BE2C (cell line): ENCODE measurements at regions not wholly inside any gene's neighbourhood (a gene's known extent, or its start where the extent isn't known, plus 50 kb on each side); places are given as distances from the start of the nearest gene placed in this dataset.

Experiments
- DNase-seq: peaks from one replicate; pipeline ENCODE4 v3.0.0-alpha.2; 2020
- H3K27me3 ChIP-seq: fragments of 250-450 bp; sonication (Bioruptor Pico); 2 replicates; pipeline ENCODE4 v1.5.1; 2020; ENCODE audit warnings: mild to moderate bottlenecking
- H3K36me3 ChIP-seq: fragments of 250-450 bp; sonication (Bioruptor Pico); 2 replicates; pipeline ENCODE4 v1.5.1; 2020; ENCODE audit warnings: mild to moderate bottlenecking
- H3K4me1 ChIP-seq: fragments of 250-450 bp; sonication (Bioruptor Pico); 2 replicates; pipeline ENCODE4 v1.5.1; 2020
- H3K4me3 ChIP-seq: 2 replicates; pipeline ENCODE4 v1.5.1; 2011; ENCODE audit warnings: low read depth, low read length
- H3K9me3 ChIP-seq: fragments of 250-450 bp; sonication (Bioruptor Pico); 2 replicates; pipeline ENCODE4 v1.5.1; 2020
- CTCF ChIP-seq: IDR thresholded peaks from 2 replicates; pipeline ENCODE4 v1.5.1; 2012; ENCODE audit warnings: mild to moderate bottlenecking, low read depth, low read length

DNA sequence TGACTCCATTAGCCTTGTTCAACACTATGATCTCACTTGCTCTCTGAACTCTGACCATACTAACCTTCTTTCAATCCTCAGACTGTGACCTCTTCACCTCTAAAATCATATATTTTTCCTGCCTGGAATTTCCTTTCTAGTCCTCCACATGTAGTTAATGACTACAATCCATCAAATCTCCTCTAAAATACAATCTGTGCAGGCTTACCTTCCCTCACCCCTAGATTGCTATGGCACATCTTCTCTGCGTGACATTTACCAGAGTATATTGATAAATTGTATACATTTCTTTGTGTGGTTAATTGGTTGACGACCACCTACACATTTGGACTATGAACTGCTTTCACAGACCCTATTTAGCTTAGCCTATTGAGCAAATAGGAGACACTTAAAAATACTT, 1330.2 kb upstream of the TENM4 start:
- H3K27me3 ChIP-seq: no peaks in the 10 kb centered on the region
- no peaks in the 10 kb centered on the region for H3K36me3 ChIP-seq
- no peak for TF ChIP-seq CTCF
- H3K9me3 ChIP-seq: no peaks in the 10 kb centered on the region
- no peak for DNase-seq
- no peak overlapping the region for H3K4me3 ChIP-seq
- H3K4me1 ChIP-seq: no peaks in the 10 kb centered on the region

DNA sequence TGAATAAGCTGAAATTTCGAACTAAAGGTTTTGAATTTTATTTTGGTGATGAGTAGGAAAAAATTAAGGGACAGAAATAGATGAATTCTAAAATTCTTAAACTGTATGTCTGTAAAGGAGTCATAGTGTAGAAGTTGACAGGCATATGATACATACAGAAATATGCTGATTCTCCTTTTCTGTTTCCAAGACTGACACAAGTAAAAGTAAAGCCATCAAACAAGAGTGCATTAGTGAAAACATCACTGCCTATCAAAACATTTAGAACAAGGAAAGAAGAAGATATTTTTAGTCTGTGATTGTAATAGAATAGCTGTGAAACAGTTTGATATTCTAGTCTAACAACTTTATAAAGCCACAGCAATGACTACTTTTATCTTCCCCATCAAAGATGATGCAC, 1318.0 kb upstream of the TENM4 start:
- TF ChIP-seq CTCF: no peak
- Histone ChIP-seq H3K4me3 (no peak overlapping the region), H3K27me3 (no peaks in the 10 kb centered on the region), H3K36me3 (no peaks in the 10 kb centered on the region), H3K9me3 (no peaks in the 10 kb centered on the region), H3K4me1 (no peaks in the 10 kb centered on the region)
- DNase-seq: no peak

DNA sequence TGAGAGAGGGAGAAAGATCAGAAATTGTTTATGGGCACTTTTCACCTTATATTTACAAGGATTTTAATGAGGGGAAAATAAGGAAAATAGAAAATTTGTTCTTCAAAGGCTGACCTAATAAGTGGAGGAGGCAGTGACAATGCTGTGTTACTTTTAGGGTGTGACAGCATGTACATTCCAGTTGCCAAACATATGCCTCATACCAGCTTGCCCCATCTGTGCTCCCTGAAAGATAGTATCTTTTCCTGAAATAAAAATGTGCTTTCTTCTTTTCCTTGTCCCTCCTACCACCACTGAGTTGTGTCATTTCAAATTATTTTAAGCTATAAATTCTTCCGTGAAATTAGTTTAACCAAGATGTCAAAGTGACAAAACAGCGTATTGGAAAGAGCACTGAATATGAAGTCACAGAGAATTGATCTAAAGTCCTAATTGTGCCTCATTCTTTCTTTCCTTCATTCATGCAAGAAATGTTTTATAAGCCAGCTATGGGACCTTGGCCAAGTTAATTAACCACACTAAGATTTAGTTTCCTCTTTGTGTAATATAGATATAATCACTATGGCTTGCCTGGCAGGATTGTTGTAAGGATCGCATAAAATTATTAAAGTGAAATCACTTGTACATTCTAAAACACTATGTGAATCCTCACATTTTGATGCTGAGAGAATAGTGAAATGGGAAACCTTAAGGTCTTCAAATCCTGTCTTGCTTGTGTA, 1307.5 kb upstream of the TENM4 start:
- no peak for DNase-seq
- TF ChIP-seq CTCF: no peak
- Histone ChIP-seq H3K4me3 (no peak overlapping the region), H3K27me3 (no peaks in the 10 kb centered on the region), H3K9me3 (no peaks in the 10 kb centered on the region), H3K4me1 (no peaks in the 10 kb centered on the region), H3K36me3 (no peaks in the 10 kb centered on the region)

GRCh38 chr11:80746300-80746699, 1305.5 kb upstream of the TENM4 start:
- Histone ChIP-seq H3K4me3 (no peak overlapping the region), H3K4me1 (no peaks in the 10 kb centered on the region), H3K9me3 (no peaks in the 10 kb centered on the region), H3K36me3 (no peaks in the 10 kb centered on the region), H3K27me3 (no peaks in the 10 kb centered on the region)
- no peak for DNase-seq
- no peak for TF ChIP-seq CTCF

- no peaks in the 10 kb centered on the region for H3K36me3 ChIP-seq
- no peak for DNase-seq
- TF ChIP-seq CTCF: no peak
- no peak overlapping the region for H3K4me3 ChIP-seq
- no peaks in the 10 kb centered on the region for H3K9me3 ChIP-seq
- no peaks in the 10 kb centered on the region for H3K27me3 ChIP-seq
- no peaks in the 10 kb centered on the region for H3K4me1 ChIP-seq
Observed at GRCh38 chr11:80745416-80745815, 1304.6 kb upstream of the TENM4 start.

DNA sequence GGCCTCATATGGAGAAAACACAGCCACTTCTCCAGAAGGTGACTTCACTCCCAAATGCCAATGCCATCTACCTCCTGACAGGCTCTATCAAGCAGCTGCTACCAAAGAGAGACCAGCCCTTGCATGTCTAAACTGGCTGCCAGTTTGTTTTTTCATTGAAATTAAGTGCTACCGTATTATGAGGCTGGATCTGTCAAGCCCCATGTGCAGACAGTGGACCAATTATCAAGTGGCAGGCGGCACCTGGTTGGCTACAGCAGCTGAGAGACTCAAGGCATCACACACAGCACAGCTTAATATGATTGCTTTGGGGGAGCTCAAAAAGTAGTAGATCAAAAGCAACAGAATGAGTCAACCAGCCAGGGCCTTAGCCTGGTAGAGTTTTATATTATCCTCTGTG, 1293.0 kb upstream of the TENM4 start:
- Histone ChIP-seq H3K36me3 (no peaks in the 10 kb centered on the region), H3K4me3 (no peak overlapping the region), H3K27me3 (no peaks in the 10 kb centered on the region), H3K4me1 (no peaks in the 10 kb centered on the region), H3K9me3 (no peaks in the 10 kb centered on the region)
- no peak for TF ChIP-seq CTCF
- DNase-seq: no peak
